ENCODE measurements at regions not wholly inside any gene's neighbourhood (a gene's known extent, or its start where the extent isn't known, plus 50 kb on each side); places are given as distances from the start of the nearest gene placed in this dataset.

DNA sequence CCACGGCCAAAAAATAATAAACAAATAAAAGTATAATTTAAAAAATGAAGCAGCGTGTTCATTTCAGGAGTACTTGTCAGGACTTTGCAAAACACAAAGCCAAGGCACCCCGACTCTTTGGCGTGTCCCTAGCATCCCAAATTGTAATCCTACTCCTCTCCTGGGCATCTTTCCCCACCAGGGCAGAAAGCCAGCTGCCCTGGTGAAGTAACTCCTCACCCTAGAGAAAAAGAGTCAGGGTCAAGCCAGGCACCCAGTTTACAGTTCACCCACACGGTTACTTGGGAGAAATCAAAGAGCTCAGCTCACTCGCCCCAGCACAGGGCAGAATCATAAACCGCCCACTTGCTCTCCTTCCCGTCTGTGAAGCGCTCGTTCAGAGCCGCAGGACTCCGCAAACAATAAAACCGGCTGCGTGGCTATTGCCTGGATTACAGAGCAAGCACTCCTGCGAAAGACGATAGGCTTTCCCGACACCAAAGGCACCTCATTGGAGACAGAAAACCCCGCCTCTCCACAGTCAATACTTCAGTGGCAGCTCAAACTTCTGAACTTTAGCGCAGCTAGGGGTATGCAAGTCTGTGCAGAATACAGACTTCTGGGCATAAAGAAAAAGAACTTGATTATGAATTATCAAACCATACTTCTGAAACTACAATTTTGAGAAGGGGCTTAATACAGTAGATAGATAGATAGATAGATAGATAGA, 73.0 kb upstream of the NHSL1 start (continued):
- TF ChIP-seq RAD21 (IDR thresholded peaks at IDR 0.05; ENCODE audit: insufficient read depth, low read depth, low read length) (no peak), ZNF217 (IDR thresholded peaks at IDR 0.05) (no peak), SMC3 (IDR thresholded peaks at IDR 0.05; ENCODE audit: borderline replicate concordance, low read length) (no peak), NR2F1 (conservative IDR thresholded peaks at IDR 0.05) (no peak), FOXK2 (IDR thresholded peaks at IDR 0.05) (no peak), TARDBP (IDR thresholded peaks at IDR 0.05; ENCODE audit: borderline replicate concordance) (no peak), ZNF274 (IDR thresholded peaks at IDR 0.05; ENCODE audit: insufficient read depth, insufficient read length) (no peak), ASH2L (IDR thresholded peaks at IDR 0.05; ENCODE audit: borderline replicate concordance, low read depth) (no peak), TCF3 (IDR thresholded peaks at IDR 0.05; ENCODE audit: borderline replicate concordance, insufficient read depth, low read depth, low read length) (no peak), PAX5 (IDR thresholded peaks at IDR 0.05; ENCODE audit: borderline replicate concordance, low read depth, low read length) (no peak)
- TF ChIP-seq, protein P1, sequence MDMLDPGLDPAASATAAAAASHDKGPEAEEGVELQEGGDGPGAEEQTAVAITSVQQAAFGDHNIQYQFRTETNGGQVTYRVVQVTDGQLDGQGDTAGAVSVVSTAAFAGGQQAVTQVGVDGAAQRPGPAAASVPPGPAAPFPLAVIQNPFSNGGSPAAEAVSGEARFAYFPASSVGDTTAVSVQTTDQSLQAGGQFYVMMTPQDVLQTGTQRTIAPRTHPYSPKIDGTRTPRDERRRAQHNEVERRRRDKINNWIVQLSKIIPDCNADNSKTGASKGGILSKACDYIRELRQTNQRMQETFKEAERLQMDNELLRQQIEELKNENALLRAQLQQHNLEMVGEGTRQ (IDR thresholded peaks at IDR 0.05; ENCODE audit: borderline replicate concordance, low read depth, low read length) = no peak
- TF ChIP-seq, protein P2, sequence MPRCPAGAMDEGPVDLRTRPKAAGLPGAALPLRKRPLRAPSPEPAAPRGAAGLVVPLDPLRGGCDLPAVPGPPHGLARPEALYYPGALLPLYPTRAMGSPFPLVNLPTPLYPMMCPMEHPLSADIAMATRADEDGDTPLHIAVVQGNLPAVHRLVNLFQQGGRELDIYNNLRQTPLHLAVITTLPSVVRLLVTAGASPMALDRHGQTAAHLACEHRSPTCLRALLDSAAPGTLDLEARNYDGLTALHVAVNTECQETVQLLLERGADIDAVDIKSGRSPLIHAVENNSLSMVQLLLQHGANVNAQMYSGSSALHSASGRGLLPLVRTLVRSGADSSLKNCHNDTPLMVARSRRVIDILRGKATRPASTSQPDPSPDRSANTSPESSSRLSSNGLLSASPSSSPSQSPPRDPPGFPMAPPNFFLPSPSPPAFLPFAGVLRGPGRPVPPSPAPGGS (IDR thresholded peaks at IDR 0.05; ENCODE audit: borderline replicate concordance, insufficient read depth, low read depth, low read length, poor library complexity, severe bottlenecking) = no peak
- TF ChIP-seq, protein P3, sequence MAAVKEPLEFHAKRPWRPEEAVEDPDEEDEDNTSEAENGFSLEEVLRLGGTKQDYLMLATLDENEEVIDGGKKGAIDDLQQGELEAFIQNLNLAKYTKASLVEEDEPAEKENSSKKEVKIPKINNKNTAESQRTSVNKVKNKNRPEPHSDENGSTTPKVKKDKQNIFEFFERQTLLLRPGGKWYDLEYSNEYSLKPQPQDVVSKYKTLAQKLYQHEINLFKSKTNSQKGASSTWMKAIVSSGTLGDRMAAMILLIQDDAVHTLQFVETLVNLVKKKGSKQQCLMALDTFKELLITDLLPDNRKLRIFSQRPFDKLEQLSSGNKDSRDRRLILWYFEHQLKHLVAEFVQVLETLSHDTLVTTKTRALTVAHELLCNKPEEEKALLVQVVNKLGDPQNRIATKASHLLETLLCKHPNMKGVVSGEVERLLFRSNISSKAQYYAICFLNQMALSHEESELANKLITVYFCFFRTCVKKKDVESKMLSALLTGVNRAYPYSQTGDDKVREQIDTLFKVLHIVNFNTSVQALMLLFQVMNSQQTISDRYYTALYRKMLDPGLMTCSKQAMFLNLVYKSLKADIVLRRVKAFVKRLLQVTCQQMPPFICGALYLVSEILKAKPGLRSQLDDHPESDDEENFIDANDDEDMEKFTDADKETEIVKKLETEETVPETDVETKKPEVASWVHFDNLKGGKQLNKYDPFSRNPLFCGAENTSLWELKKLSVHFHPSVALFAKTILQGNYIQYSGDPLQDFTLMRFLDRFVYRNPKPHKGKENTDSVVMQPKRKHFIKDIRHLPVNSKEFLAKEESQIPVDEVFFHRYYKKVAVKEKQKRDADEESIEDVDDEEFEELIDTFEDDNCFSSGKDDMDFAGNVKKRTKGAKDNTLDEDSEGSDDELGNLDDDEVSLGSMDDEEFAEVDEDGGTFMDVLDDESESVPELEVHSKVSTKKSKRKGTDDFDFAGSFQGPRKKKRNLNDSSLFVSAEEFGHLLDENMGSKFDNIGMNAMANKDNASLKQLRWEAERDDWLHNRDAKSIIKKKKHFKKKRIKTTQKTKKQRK (IDR thresholded peaks at IDR 0.05; ENCODE audit: low read depth, low read length) = no peak

Measured in GM12878 (cell line).